ENCODE measurements at regions not wholly inside any gene's neighbourhood (a gene's known extent, or its start where the extent isn't known, plus 50 kb on each side); places are given as distances from the start of the nearest gene placed in this dataset.
"Not testable (repeated sequence)": the region's sequence is repeated elsewhere in the genome, so short reads cannot be mapped to it uniquely, and the experiment has no call there.

DNA sequence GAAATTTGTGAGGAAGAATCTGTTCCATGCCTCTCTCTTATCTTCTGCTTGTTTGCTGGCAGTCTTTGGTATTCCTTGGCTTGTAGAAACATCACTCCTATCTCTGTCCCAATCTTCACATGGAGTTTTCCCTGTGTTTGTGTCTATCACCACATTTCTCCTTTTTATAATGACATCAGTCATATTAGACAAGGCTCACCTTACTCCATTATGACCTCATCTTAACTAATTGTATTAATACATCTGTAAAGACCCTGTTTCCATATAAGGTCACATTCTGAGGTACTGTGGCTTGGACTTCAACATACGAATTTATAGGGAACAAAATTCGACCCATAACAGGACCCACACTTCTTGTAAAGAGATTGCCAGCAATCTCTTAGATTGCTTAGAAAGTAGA, 72.3 kb upstream of the POGK start:
- ATAC-seq (no peak), DNase-seq (ENCODE audit: low spot score) (no peak)

DNA sequence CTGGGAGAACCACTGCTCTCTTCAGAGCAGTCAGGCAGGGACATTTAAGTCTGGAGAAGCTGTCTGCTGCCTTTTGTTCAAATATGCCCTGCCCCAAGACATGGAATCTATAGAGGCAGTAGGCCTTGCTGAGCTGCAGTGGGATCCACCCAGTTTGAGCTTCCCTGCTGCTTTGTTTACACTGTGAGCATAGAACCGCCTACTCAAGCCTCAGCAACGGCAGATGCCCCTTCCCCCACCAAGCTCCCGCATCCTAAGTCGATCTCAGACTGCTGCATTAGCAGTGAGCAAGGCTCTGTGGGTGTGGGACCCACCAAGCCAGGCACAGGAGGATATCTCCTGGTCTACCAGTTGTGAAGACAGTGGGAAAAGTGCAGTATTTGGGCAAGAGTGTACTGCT, 54.6 kb upstream of the POGK start:
- not testable (repeated sequence) for DNase-seq (ENCODE audit: low spot score); ATAC-seq

DNA sequence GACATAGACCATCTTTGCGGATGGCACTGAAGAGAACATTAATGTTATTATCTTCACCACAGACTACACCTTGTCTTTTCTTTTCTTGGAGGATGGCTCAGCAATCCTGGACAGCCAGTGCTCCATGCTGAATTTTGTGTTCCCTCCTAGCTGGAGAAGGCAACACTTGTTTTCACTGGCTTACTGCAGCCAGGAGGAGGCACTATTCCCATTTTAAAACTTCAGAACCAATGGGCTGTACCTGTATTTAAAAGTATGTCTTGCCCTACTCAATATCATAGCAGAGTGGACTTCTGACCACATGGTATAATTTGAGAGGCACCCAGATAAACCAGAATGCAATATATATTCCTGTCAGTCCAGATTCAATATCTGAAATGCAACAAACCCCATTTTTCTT, 53.3 kb upstream of the POGK start:
- DNase-seq (ENCODE audit: low spot score) (no peak), ATAC-seq (no peak)

DNA sequence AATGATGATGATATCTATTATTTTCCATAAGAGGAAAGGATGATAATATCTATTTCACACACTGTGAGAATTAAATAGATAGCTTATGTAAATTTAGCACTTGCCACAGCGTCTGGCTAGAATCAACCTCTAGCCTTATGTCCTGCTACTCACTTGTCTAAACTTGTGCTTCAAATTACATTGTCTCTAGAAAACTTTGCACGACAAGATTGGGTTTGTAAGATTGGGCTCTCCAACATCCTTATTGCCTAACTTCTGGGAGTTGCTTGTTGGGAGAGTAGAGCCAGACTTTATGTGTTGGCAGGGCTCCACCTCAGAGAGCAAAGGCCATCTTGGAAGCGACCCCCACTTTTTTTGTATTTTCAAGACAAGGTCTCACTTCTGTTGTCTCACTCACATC, 50.0 kb upstream of the POGK start:
- DNase-seq (ENCODE audit: low spot score) (no peak), ATAC-seq (no peak)

Data from left lobe of liver (tissue), 2 donors.